Fibroblast of villous mesenchyme (primary cell): ENCODE measurements at regions not wholly inside any gene's neighbourhood (a gene's known extent, or its start where the extent isn't known, plus 50 kb on each side); places are given as distances from the start of the nearest gene placed in this dataset.

Experiments
- DNase-seq: peaks from one replicate; pipeline ENCODE4 v3.0.0-alpha.2; 2010; ENCODE audit warnings: low read depth
- H3K4me3 ChIP-seq: 2 replicates; pipeline ENCODE4 v1.5.1; 2011; ENCODE audit warnings: low read depth, mild to moderate bottlenecking, low read length
- CTCF ChIP-seq: IDR thresholded peaks from 2 replicates; pipeline ENCODE4 v1.5.1; 2012; ENCODE audit warnings: low read depth, mild to moderate bottlenecking, low read length; ENCODE audit not compliant: insufficient read depth

- DNase-seq: peak; percentile 88
- H3K4me3 ChIP-seq: no peak overlapping the region
- no peak for TF ChIP-seq CTCF
These were observed 94.4 kb upstream of the ASAP2 start for GRCh38 chr2:9112079-9112721.

GRCh38 chr2:9110893-9111569 lies 95.6 kb upstream of the ASAP2 start:
- no peak for DNase-seq
- peak; percentile 37 for TF ChIP-seq CTCF
- no peak overlapping the region for H3K4me3 ChIP-seq

- no peak for TF ChIP-seq CTCF
- no peak for DNase-seq
- no peak overlapping the region for H3K4me3 ChIP-seq
These were observed 96.2 kb upstream of the ASAP2 start for GRCh38 chr2:9110346-9110884.

- no peak for DNase-seq
- no peak for TF ChIP-seq CTCF
- H3K4me3 ChIP-seq: no peak overlapping the region
These were observed 96.7 kb upstream of the ASAP2 start for GRCh38 chr2:9109871-9110270.

- no peak for TF ChIP-seq CTCF
- no peak for DNase-seq
- no peak overlapping the region for H3K4me3 ChIP-seq
These were observed 98.2 kb upstream of the ASAP2 start for GRCh38 chr2:9108210-9108967.

- DNase-seq: peak; percentile 52
- H3K4me3 ChIP-seq: no peak overlapping the region
- TF ChIP-seq CTCF: no peak
These were observed 99.2 kb upstream of the ASAP2 start for GRCh38 chr2:9107168-9108025.
